AG08395 (cell line): ENCODE measurements at regions not wholly inside any gene's neighbourhood (a gene's known extent, or its start where the extent isn't known, plus 50 kb on each side); places are given as distances from the start of the nearest gene placed in this dataset.
A peak's percentile ranks its signal among the peaks of the same experiment; 100 is the strongest.

Source experiments
- DNase-seq: peaks from one replicate; pipeline ENCODE4 v3.0.0; 2012; ENCODE audit warnings: mixed read lengths, low spot score

DNA sequence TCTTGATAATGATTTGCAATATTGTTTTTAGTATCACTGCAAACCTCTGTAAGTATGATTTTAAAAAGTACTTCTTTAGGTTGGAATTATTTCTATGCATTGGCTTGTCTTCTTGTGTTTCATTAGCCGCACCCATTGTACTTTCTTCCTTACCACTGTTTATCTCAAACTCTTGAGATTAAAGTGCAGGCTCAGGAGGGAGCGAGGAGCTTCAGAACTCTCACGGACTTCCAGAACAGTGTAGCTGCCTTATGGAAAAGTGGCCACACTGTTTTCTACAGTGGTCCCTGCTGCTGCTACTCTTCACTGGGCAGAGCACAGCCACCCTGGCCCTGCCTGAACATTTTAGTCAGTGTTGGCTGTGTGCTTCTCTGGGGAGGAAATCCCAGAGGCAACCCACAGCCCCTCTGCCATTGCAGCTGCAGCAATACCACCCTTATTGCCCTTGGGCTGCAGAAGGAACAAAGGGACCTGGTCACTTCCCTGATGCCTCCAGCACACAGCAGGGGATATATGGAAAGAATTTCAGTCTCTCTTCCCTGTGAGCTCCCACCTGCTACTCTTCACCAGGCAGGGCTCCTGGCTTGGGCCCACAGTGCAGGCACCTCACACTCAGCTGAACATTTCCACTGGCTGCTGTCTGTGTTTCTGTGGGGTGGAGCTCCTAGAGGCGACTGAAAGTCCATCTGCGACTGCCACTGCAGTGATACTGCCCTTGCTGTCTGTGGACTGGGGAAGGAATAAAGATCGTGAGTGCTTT, 91.7 kb upstream of the MAP3K4 start:
- DNase-seq: no peak

- DNase-seq: no peak
These were observed 79.6 kb upstream of the MAP3K4 start for GRCh38 chr6:160911949-160912348.

DNA sequence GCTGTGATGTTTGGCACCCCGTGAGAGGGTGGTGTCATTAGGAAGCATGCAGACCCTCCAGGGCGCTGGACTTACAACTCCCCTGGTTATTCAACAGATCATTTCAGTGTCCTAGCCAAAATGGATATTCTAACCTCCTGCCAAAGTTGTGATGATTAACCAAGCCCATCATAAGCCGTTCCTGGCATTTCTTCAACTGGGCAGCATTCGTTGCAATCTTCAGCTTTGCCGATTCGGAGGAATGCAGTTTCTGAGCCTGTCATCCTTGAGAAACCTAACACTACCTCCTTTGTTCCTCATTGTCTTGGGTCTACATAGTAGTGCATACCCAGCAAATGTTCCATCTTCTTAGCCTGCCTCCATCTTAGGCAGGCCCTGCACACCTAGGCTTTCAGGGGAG, 79.2 kb upstream of the MAP3K4 start:
- DNase-seq: no peak

DNA sequence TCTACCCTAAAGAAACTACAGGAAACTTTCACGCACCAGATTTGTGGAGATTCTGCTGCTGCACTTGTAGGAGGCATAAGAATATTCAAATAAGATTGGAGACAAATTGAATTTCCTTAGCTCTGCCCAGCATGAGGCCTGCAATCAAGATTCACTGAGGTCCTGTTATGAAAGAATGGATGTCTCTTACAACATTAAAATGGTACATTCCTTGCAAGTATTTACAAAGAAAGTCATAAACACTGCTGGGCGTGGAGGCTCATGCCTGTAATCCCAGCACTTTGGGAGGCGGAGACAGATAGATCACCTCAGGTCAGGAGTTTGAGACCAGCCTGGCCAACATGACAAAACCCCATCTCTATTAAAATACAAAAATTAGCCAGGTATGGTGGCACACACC, 74.0 kb upstream of the MAP3K4 start:
- DNase-seq: no peak

GRCh38 chr6:160919723-160920440, 71.7 kb upstream of the MAP3K4 start:
- DNase-seq: peak; percentile 76

- no peak for DNase-seq
These were observed 70.5 kb upstream of the MAP3K4 start for GRCh38 chr6:160921095-160921494.

DNA sequence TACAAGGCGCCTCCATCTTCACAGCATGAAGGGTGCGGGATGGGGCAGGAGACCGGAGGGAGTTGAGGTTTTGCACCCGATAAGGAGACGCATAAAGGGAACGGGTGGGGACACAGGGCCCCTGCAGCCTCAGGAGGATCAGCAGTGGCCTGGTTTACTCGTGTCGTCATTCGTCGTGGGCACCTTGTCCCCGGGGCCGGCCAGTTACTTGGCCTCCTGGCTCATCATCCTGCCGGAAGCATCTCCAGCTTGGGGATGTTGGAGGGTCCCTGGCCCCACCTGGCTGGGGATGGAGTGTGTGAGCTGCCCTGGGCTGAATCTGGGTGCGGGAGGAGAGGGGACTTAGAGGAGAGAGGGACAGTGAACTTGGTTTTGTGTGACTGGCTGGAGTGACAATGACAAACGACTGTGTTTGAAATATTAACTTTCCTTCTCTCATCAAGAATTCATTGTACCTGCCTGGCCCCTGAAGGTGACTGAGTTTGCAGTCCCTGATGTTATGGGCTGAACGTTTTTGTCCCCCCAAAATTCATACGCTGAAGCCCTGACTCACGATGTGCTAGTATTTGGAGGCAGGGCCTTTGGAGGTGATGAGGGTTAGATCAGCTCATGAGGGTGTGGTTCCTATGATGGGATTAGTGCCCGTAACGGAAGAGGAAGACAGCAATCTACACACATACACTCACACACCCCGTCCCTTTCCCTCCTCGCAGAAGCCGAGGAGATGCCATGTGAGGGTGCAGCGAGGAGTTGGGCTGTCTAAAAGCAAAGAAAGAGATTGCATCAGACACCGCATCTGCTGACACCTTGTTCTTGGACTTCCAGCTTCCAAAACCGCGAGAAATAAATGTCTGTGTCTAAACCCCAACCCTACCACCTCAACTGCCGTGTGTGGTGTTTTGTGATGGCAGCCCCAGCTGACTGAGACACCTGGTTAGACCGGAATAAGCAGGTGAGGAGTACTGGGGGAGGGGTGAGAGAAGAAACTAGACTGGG, 65.0 kb upstream of the MAP3K4 start:
- no peak for DNase-seq

- no peak for DNase-seq
These were observed 64.2 kb upstream of the MAP3K4 start for GRCh38 chr6:160927416-160927815.

DNA sequence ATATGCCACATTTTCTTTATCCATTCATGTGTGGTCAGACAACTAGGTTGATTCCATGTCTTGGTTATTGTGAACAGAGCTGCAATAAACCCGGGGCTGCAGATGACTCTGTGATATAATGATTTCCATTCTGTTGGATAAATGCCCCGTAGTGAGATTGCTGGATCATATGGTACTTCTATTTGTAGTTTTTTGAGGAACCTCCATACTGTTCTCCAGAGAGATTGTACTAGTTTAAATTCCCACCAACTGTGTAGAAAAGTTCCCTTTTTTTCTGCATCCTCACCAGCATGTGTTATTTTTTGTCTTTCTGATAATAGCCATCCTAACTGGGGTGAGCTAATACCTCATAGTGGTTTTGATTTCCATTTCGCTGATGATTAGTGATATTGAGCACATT, 62.2 kb upstream of the MAP3K4 start:
- DNase-seq: no peak

DNA sequence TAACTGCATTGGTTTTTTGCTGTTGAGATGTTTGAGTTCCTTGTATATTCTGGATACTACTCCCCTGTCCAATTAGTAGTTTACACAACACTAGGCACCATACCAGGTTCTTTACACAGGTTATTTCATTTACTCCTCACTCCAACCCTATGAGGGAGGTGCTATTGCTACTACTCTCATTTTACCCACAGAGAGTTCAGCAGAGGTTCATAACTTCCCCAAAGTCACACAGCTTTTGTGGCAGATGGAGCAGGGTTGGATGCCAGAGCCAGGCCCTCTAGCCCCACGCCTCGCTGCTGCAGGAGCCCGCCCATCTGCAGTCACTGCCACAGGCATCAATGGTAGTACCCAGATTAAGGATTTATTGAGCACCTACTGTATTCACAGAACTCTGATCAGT, 61.7 kb upstream of the MAP3K4 start:
- no peak for DNase-seq

GRCh38 chr6:160930547-160931377, 60.8 kb upstream of the MAP3K4 start:
- peak; percentile 90 for DNase-seq

DNA sequence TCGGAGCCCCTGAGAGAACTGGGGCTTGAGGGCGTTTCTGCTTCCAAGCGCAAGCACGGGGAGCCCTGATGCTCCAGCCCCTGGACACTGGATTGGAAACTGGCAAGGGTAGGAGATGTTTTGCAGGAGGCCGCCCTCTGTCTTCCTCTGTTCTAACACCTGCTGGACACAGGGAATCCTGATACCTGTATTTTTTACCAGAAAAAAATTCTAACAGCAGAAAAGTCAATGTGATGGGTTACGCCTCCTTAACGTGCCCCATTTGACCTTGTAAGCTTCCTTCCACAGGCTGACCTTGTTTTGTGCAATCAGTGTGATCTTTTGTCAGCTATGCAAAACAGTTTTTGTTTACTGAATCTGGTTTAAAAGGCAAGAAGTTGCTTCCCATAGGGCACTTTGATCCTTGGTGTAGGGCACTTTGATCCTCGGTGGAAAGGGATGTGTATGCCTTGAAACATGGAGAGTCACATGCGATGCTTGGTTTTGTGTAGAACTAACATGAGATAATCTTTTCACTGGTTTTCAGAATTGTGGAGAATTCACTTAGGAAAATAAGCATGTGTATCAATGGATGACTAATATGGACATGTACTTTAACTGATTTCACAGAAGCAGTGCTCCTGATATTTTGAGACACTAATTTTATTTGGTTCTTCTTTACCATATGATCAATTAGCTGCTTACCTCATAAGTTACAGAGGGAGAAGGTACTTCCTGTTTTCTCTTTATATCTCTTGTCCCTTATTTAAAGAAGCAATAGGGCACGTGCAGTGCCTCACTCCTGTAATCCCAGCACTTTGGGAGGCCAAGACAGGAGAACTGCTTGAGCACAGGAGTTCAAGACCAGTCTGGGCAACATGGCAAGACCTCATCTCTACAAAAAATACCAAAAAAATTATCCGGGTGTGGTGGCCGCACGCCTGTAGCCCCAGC, 59.9 kb upstream of the MAP3K4 start:
- no peak for DNase-seq

GRCh38 chr6:160933256-160933655, 58.3 kb upstream of the MAP3K4 start:
- no peak for DNase-seq

DNA sequence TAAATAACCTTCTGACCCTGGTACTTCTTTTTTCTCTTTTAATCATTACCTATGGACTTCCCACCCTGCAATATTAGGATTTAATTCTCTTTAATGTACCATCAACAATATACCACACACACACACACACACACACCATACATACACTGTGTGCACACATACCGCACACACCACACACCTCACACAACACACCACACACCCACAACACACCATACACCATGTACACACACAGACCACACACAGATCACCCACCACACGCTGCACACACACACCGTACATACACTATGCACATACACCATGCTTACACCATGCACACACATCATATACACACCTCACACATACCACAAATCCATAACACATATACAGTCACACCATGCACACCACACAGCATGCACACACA, 57.4 kb upstream of the MAP3K4 start:
- no peak for DNase-seq

- no peak for DNase-seq
These were observed 51.4 kb upstream of the MAP3K4 start for GRCh38 chr6:160940197-160940596.
